Heart left ventricle (tissue), 16 donors: ENCODE measurements at regions not wholly inside any gene's neighbourhood (a gene's known extent, or its start where the extent isn't known, plus 50 kb on each side); places are given as distances from the start of the nearest gene placed in this dataset.
A peak's percentile ranks its signal among the peaks of the same experiment; 100 is the strongest.

ENCODE experiments used
- ATAC-seq, 4 donors: fragments of 200-7000 bp; cut with Tn5 transposase; one replicate each; pipeline ENCODE4 v1.9.1; 2020 to 2022; ENCODE audit warnings: moderate library complexity in 4 of 4, mild to moderate bottlenecking in 3 of 4, moderate number of reproducible peaks in 1 of 4
- DNase-seq, 5 donors: peaks; one replicate each; pipeline ENCODE4 v3.0.0-alpha.2; 2020
- H3K27ac ChIP-seq, 12 donors: fragments of 200-600 bp; sonication (generic) in 4 of 12; one replicate each; pipeline versions ENCODE4 v1.5.0 to v1.8.0; 2016 to 2022; ENCODE audit warnings: mild to moderate bottlenecking in 2 of 12
- H3K27me3 ChIP-seq, 9 donors: fragments of 200-600 bp; sonication (generic) in 2 of 9; one replicate each; pipeline versions ENCODE4 v1.5.1 to v1.8.0; 2016 to 2022; ENCODE audit warnings: mild to moderate bottlenecking in 3 of 9
- H3K36me3 ChIP-seq, 9 donors: fragments of 200-600 bp; sonication (generic) in 2 of 9; one replicate each; pipeline versions ENCODE4 v1.5.0 to v1.8.0; 2018 to 2022; ENCODE audit warnings: mild to moderate bottlenecking in 2 of 9
- H3K4me1 ChIP-seq, 12 donors: fragments of 200-600 bp; sonication (generic) in 4 of 12; one replicate each; pipeline versions ENCODE4 v1.5.0 to v1.8.0; 2016 to 2022; ENCODE audit warnings: mild to moderate bottlenecking in 3 of 12
- H3K4me3 ChIP-seq, 12 donors: fragments of 200-600 bp; sonication (generic) in 4 of 12; one replicate each; pipeline versions ENCODE4 v1.5.0 to v1.8.0; 2017 to 2022; ENCODE audit warnings: mild to moderate bottlenecking in 9 of 12, moderate library complexity in 4 of 12
- H3K9me3 ChIP-seq, 12 donors: fragments of 200-600 bp; sonication (generic) in 4 of 12; one replicate each; pipeline versions ENCODE4 v1.5.0 to v1.8.0; 2016 to 2022; ENCODE audit warnings: mild to moderate bottlenecking in 1 of 12
- CTCF ChIP-seq, 12 donors: fragments of 200-600 bp; sonication (generic) in 4 of 12; IDR thresholded peaks; one replicate each; pipeline versions ENCODE4 v1.5.0 to v1.8.0; 2018 to 2022; ENCODE audit warnings: antibody characterized with exemption in 12 of 12, mild to moderate bottlenecking in 5 of 12
- POLR2A ChIP-seq, 2 donors: fragments of 450-650 bp; IDR thresholded peaks; one replicate each; pipeline ENCODE4 v1.6.1; 2017; ENCODE audit warnings: antibody characterized with exemption in 2 of 2, mild to moderate bottlenecking in 2 of 2, moderate library complexity in 2 of 2
- WGBS, 4 donors: extraction: QIAGEN DNeasy Blood & Tissue Kit in 2 of 4; methylation state at CpG; one replicate each; pipeline versions ENCODE4 v1.1.5 to v1.1.7; 2013 to 2018; 5-methylcytosine and 5-hydroxymethylcytosine counted together
- intact Hi-C, 10 donors: fragments of 100-400 bp; cut with DNase I; formaldehyde crosslinking; loops; one replicate each; pipeline versions ENCODE4 v1.11.1 to v1.14.2; 2022
- donor health status: ischemic (EF 13 %, LVEDD 7.1; RV severe dilation, severe dysfunction).
- donor health status: healthy with polysubstance abuse.
- donor health status: DM: no; HTN: yes; CAD: no.
- donor health status: DM: no; HTN: no; CAD: no.
- donor health status: ischemic (EF 25% LVEDD 6.9; RV normal size, moderate dysfunction).
- donor health status: ischemic (EF 25% LVEDD 5.7; RV mildly dilated, moderate dysfunction).
- donor health status: healthy.
- donor health status: DM: yes; HTN: yes; CAD: no.
- donor health status: ischemic (EF 35%, LVEDD 5.7; RV mildly dilated, moderate dysfunction).
- donor health status: nonischemic (EF 11% LVEDD 7.7; RV severe dilation, severe dysfunction).
- donor health status: DM: yes; HTN: yes; CAD: no.
- donor health status: PGD.
- donor health status: ischemic (EF 29% LVEDD 5.4; RV normal size, mild dysfunction).
- donor health status: nonischemic (EF 23%, LVEDD 6.1; RV moderate dilation, normal function).

- WGBS, 4 donors = 75 to 85% (median 81%) methylated on average over 7 of the region's 7 CpGs
- H3K9me3 ChIP-seq = peaks cover 0 to 9% (median 4%) of the 10 kb centered on the region in 12 donors
- intact Hi-C loops = loop anchor here in 1 of 10 donors (10.0 kb wide), 1 partner anchor 663 kb away; no protein-coding TSS in a partner anchor
- no peak for TF ChIP-seq POLR2A (IDR thresholded peaks at IDR 0.05)
- no peak for ATAC-seq
- no peaks in the 10 kb centered on the region for H3K27me3 ChIP-seq
- no peak overlapping the region for H3K4me3 ChIP-seq
- no peaks in the 10 kb centered on the region for H3K36me3 ChIP-seq
- H3K27ac ChIP-seq = no peak overlapping the region
- H3K4me1 ChIP-seq = no peaks in the 10 kb centered on the region
- DNase-seq = no peak
These were observed 83.5 kb upstream of the TSPAN5 start for GRCh38 chr4:98741952-98742351.

GRCh38 chr4:98739751-98740150 is 81.3 kb upstream of the TSPAN5 start:
- Histone ChIP-seq H3K9me3 (peaks cover 0 to 9% (median 4%) of the 10 kb centered on the region in 12 donors), H3K4me3 (no peak overlapping the region), H3K36me3 (no peaks in the 10 kb centered on the region), H3K27me3 (no peaks in the 10 kb centered on the region), H3K4me1 (no peaks in the 10 kb centered on the region), H3K27ac (no peak overlapping the region)
- WGBS, 4 donors = 70 to 84% (median 77%) methylated on average over 6 of the region's 6 CpGs
- no peak for TF ChIP-seq POLR2A (IDR thresholded peaks at IDR 0.05)
- ATAC-seq (no peak), DNase-seq (no peak)
- intact Hi-C loops = loop anchor here in 1 of 10 donors (10.0 kb wide), 1 partner anchor 665 kb away; no protein-coding TSS in a partner anchor

GRCh38 chr4:98733601-98734000 is 75.2 kb upstream of the TSPAN5 start:
- no peaks in the 10 kb centered on the region for H3K4me1 ChIP-seq
- no peak overlapping the region for H3K4me3 ChIP-seq
- DNase-seq = no peak
- H3K27me3 ChIP-seq = no peaks in the 10 kb centered on the region
- H3K9me3 ChIP-seq = peaks cover 0 to 7% (median 4%) of the 10 kb centered on the region in 12 donors
- intact Hi-C loops = no loop called here
- H3K36me3 ChIP-seq = no peaks in the 10 kb centered on the region
- ATAC-seq = no peak
- TF ChIP-seq POLR2A (IDR thresholded peaks at IDR 0.05) (no peak), CTCF (IDR thresholded peaks at IDR 0.05) (no peak)
- H3K27ac ChIP-seq = no peak overlapping the region

- no peak for DNase-seq
- no peaks in the 10 kb centered on the region for H3K4me1 ChIP-seq
- intact Hi-C loops = no loop called here
- no peaks in the 10 kb centered on the region for H3K27me3 ChIP-seq
- H3K27ac ChIP-seq = no peak overlapping the region
- no peaks in the 10 kb centered on the region for H3K36me3 ChIP-seq
- no peak for ATAC-seq
- H3K4me3 ChIP-seq = no peak overlapping the region
- TF ChIP-seq POLR2A (IDR thresholded peaks at IDR 0.05) = no peak
- TF ChIP-seq CTCF (IDR thresholded peaks at IDR 0.05) = no peak
- peaks cover 0 to 12% (median 0%) of the 10 kb centered on the region in 12 donors for H3K9me3 ChIP-seq
- whole genome bisulfite sequencing, 4 donors = 78 to 82% (median 80%) methylated on average over 1 of the region's 1 CpG
These were observed 70.5 kb upstream of the TSPAN5 start for GRCh38 chr4:98728871-98729270.

- WGBS, 4 donors = 23 to 32% (median 28%) methylated on average over 4 of the region's 4 CpGs
- no peak overlapping the region for H3K4me3 ChIP-seq
- DNase-seq (peak in 1 of 5 donors; percentile 28), ATAC-seq (peak in 3 of 4 donors; percentile 28 to 77 (median 66))
- H3K4me1 ChIP-seq = no peaks in the 10 kb centered on the region
- no peak overlapping the region for H3K27ac ChIP-seq
- no peaks in the 10 kb centered on the region for H3K36me3 ChIP-seq
- H3K27me3 ChIP-seq = no peaks in the 10 kb centered on the region
- TF ChIP-seq CTCF (IDR thresholded peaks at IDR 0.05) = no peak
- intact Hi-C loops = no loop called here
- peaks cover 0 to 17% (median 0%) of the 10 kb centered on the region in 12 donors for H3K9me3 ChIP-seq
These were observed 70.0 kb upstream of the TSPAN5 start for GRCh38 chr4:98728433-98728832.
